Panc1 (cell line): ENCODE measurements at regions not wholly inside any gene's neighbourhood (a gene's known extent, or its start where the extent isn't known, plus 50 kb on each side); places are given as distances from the start of the nearest gene placed in this dataset.

ENCODE experiments used
- TCF7L2 ChIP-seq: IDR thresholded peaks from 2 replicates; pipeline ENCODE4 v1.6.1; 2011; ENCODE audit warnings: mild to moderate bottlenecking, low read depth, low read length, inconsistent platforms
- TF ChIP-seq, protein P1 (sequence below): fragments of 450-650 bp; IDR thresholded peaks from 2 replicates; pipeline ENCODE4 v1.5.1; 2017; ENCODE audit warnings: mild to moderate bottlenecking

DNA sequence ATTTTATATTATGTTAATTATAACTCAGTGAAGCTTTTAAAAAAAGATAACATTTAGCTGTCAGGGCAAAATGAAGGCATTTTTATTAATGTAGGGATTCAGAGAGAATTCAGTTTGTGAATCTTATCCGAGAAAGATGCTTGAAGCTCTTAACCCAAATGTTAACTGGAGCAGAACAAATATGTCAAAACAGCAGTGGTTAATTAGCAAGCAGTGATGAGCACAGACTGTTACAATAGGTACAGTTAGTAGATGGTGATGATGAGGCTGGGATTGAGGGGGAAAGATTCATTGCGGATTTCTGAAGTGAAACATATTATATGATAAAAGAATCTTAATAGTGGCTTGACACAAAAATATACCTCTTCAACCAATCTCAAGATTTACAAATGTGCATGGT is 356.7 kb downstream of the DIRAS2 start:
- TF ChIP-seq, protein P1, sequence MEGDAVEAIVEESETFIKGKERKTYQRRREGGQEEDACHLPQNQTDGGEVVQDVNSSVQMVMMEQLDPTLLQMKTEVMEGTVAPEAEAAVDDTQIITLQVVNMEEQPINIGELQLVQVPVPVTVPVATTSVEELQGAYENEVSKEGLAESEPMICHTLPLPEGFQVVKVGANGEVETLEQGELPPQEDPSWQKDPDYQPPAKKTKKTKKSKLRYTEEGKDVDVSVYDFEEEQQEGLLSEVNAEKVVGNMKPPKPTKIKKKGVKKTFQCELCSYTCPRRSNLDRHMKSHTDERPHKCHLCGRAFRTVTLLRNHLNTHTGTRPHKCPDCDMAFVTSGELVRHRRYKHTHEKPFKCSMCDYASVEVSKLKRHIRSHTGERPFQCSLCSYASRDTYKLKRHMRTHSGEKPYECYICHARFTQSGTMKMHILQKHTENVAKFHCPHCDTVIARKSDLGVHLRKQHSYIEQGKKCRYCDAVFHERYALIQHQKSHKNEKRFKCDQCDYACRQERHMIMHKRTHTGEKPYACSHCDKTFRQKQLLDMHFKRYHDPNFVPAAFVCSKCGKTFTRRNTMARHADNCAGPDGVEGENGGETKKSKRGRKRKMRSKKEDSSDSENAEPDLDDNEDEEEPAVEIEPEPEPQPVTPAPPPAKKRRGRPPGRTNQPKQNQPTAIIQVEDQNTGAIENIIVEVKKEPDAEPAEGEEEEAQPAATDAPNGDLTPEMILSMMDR = no peak
- TF ChIP-seq TCF7L2 = no peak
